ENCODE measurements at regions not wholly inside any gene's neighbourhood (a gene's known extent, or its start where the extent isn't known, plus 50 kb on each side); places are given as distances from the start of the nearest gene placed in this dataset.
A peak's percentile ranks its signal among the peaks of the same experiment; 100 is the strongest.
"Not testable (repeated sequence)": the region's sequence is repeated elsewhere in the genome, so short reads cannot be mapped to it uniquely, and the experiment has no call there.

GRCh38 chr19:29873801-29874575 is 62.2 kb downstream of the CCNE1 start:
- no peak overlapping the region for H3K4me3 ChIP-seq (ENCODE audit: low read length)
- H3K4me2 ChIP-seq (ENCODE audit: low read length), result peak overlapping the region; percentile 88
- peaks cover 10% of the 10 kb centered on the region for H3K4me1 ChIP-seq (ENCODE audit: control insufficient read depth, insufficient read depth, low read length)
- no peaks in the 10 kb centered on the region for H3K36me3 ChIP-seq (ENCODE audit: insufficient read depth, low read length)
- no peaks in the 10 kb centered on the region for H3K9me3 ChIP-seq (replicated peaks; ENCODE audit: low read length)
- peaks cover 5% of the 10 kb centered on the region for H3K27me3 ChIP-seq (ENCODE audit: control insufficient read depth, insufficient read depth, low read length)
- no peak overlapping the region for H3K9ac ChIP-seq (ENCODE audit: low read depth, low read length)

GRCh38 chr19:29875931-29876330 is 64.1 kb downstream of the CCNE1 start:
- Histone ChIP-seq H3K36me3 (ENCODE audit: insufficient read depth, low read length) (no peaks in the 10 kb centered on the region), H3K9ac (ENCODE audit: low read depth, low read length) (no peak overlapping the region), H3K4me3 (ENCODE audit: low read length) (no peak overlapping the region), H3K9me3 (replicated peaks; ENCODE audit: low read length) (no peaks in the 10 kb centered on the region), H3K4me1 (ENCODE audit: control insufficient read depth, insufficient read depth, low read length) (peaks cover 10% of the 10 kb centered on the region), H3K4me2 (ENCODE audit: low read length) (no peak overlapping the region), H3K27me3 (ENCODE audit: control insufficient read depth, insufficient read depth, low read length) (peaks cover 5% of the 10 kb centered on the region)

DNA sequence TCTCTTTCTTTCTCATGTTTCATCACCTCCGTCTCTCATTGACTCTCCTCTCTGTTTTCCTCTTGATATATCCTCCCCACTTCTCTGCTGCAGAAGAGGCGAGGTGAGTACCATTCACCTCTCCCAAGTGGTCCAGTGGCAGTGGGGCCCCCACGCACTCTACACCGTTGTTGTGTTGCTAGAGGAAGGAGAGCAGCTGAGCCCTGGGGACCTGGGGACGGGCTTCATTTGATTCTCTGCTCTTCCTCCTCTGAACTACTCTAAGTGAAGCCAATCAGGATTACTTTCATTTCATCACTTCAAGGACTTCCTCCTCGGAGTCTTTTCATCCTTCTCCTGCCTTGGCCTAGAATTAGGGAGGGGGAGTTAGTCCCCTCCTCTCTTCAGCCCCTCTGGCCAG is 64.6 kb downstream of the CCNE1 start:
- no peaks in the 10 kb centered on the region for H3K9me3 ChIP-seq (replicated peaks; ENCODE audit: low read length)
- H3K9ac ChIP-seq (ENCODE audit: low read depth, low read length), result no peak overlapping the region
- H3K4me3 ChIP-seq (ENCODE audit: low read length), result no peak overlapping the region
- no peak overlapping the region for H3K4me2 ChIP-seq (ENCODE audit: low read length)
- H3K27me3 ChIP-seq (ENCODE audit: control insufficient read depth, insufficient read depth, low read length), result peaks cover 5% of the 10 kb centered on the region
- no peaks in the 10 kb centered on the region for H3K36me3 ChIP-seq (ENCODE audit: insufficient read depth, low read length)
- peaks cover 10% of the 10 kb centered on the region for H3K4me1 ChIP-seq (ENCODE audit: control insufficient read depth, insufficient read depth, low read length)

DNA sequence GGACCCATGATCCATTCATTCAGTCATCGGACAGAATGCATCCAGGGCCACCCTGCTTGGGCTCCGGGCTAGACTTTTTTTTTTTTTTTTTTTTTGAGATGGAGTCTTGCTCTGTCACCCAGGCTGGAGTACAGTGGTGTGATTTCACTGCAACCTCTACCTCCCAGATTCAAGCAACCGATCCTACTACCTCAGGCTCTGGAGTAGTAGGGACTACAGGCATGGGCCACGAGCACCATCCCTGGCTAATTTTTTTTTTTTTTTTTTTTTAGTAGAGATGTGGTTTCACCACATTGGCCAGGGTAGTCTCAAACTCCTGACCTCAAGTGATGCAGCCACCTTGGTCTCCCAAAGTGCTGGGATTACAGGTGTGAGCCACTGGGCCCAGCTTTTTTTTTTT is 65.1 kb downstream of the CCNE1 start:
- not testable (repeated sequence) for H3K4me2 ChIP-seq (ENCODE audit: low read length); H3K27me3 ChIP-seq (ENCODE audit: control insufficient read depth, insufficient read depth, low read length); H3K9me3 ChIP-seq (replicated peaks; ENCODE audit: low read length); H3K9ac ChIP-seq (ENCODE audit: low read depth, low read length); H3K36me3 ChIP-seq (ENCODE audit: insufficient read depth, low read length); H3K4me3 ChIP-seq (ENCODE audit: low read length)
- peaks cover 10% of the 10 kb centered on the region for H3K4me1 ChIP-seq (ENCODE audit: control insufficient read depth, insufficient read depth, low read length)

DNA sequence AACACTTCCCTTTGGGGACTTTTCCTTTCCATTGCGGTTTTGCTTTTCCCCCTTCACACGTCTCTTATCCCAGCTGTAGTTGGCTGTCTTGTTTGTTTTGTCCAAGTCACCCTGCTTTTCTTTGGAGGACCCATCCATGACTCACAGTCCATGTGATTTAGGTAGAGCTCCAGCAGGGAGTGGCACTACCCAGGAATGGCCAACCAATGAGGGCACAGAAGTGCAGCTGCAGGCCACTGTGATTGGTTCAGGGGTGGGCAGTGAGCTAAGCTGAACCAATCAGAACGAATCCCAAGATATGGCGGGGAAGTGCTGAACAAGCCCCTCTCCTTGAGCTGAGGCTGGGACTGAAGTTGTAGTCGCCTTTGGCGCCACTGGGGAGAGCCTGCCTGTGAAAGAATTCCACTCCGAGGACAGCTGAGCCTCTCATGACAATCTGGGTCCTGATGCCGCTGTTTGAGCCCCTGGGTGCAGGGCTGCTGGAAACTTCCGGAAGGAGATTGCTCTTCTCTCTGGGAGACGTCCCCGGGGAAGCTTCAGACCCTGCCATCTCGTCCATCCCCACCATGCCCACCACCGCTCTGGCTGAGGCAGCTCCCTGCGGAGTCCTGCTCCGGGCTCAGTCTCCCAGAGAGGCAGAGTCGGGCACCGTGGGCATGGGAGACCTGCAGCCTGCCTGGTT is 62.9 kb upstream of the URI1 start:
- Histone ChIP-seq H3K27me3 (ENCODE audit: control insufficient read depth, insufficient read depth, low read length) (peaks cover 5% of the 10 kb centered on the region), H3K9ac (ENCODE audit: low read depth, low read length) (no peak overlapping the region)

DNA sequence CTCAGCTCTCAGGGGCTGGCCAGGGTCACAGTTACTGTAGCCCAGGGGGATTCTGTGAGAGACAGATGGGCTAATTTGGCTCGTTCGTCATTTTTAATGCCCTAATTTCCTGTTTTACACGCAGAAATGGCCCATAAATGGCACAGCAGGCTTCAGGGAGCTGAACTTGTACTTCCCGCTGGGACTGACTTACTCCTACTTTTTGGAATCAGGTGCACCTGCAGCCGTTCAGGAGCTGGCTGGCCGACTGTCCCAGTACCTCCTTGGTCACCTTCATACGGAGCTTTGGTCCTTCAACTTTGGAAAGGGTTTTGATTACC is 62.4 kb upstream of the URI1 start:
- Histone ChIP-seq H3K4me1 (ENCODE audit: control insufficient read depth, insufficient read depth, low read length) (peaks cover 4% of the 10 kb centered on the region), H3K36me3 (ENCODE audit: insufficient read depth, low read length) (no peaks in the 10 kb centered on the region), H3K4me3 (ENCODE audit: low read length) (peak overlapping the region; percentile 43), H3K27me3 (ENCODE audit: control insufficient read depth, insufficient read depth, low read length) (peaks cover 5% of the 10 kb centered on the region), H3K9me3 (replicated peaks; ENCODE audit: low read length) (no peaks in the 10 kb centered on the region), H3K4me2 (ENCODE audit: low read length) (no peak overlapping the region), H3K9ac (ENCODE audit: low read depth, low read length) (no peak overlapping the region)

More for the DNA sequence above, 62.9 kb upstream of the URI1 start:
- H3K4me1 ChIP-seq (ENCODE audit: control insufficient read depth, insufficient read depth, low read length), result peaks cover 7% of the 10 kb centered on the region
- peak overlapping the region; percentile 43 for H3K4me3 ChIP-seq (ENCODE audit: low read length)
- no peaks in the 10 kb centered on the region for H3K9me3 ChIP-seq (replicated peaks; ENCODE audit: low read length)
- no peaks in the 10 kb centered on the region for H3K36me3 ChIP-seq (ENCODE audit: insufficient read depth, low read length)
- H3K4me2 ChIP-seq (ENCODE audit: low read length), result no peak overlapping the region

GRCh38 chr19:29880498-29881081 is 61.4 kb upstream of the URI1 start:
- Histone ChIP-seq H3K9me3 (replicated peaks; ENCODE audit: low read length) (no peaks in the 10 kb centered on the region), H3K4me3 (ENCODE audit: low read length) (no peak overlapping the region), H3K36me3 (ENCODE audit: insufficient read depth, low read length) (no peaks in the 10 kb centered on the region), H3K4me2 (ENCODE audit: low read length) (no peak overlapping the region), H3K27me3 (ENCODE audit: control insufficient read depth, insufficient read depth, low read length) (peaks cover 5% of the 10 kb centered on the region), H3K4me1 (ENCODE audit: control insufficient read depth, insufficient read depth, low read length) (no peaks in the 10 kb centered on the region), H3K9ac (ENCODE audit: low read depth, low read length) (no peak overlapping the region)

DNA sequence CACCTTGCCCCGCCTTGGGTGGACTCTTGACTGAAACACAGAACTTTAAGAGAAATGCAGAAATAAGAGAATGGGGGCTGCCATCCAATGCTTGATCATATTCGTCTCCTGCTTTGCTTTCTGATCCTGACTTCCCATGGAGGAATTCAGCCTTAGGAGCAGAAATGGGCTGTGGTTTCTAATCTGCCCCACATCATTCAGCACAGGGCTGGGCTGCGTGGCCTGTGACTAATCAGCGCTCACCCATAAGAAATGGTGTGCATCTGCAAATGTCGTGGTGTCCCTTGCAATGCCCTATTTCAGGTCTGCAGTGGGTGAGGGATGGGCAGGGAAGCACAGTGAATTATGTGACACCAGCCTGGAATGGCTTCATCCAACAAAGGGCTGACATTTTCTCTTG is 60.7 kb upstream of the URI1 start:
- no peak overlapping the region for H3K4me3 ChIP-seq (ENCODE audit: low read length)
- no peaks in the 10 kb centered on the region for H3K4me1 ChIP-seq (ENCODE audit: control insufficient read depth, insufficient read depth, low read length)
- H3K4me2 ChIP-seq (ENCODE audit: low read length), result no peak overlapping the region
- no peaks in the 10 kb centered on the region for H3K9me3 ChIP-seq (replicated peaks; ENCODE audit: low read length)
- no peak overlapping the region for H3K9ac ChIP-seq (ENCODE audit: low read depth, low read length)
- peaks cover 5% of the 10 kb centered on the region for H3K27me3 ChIP-seq (ENCODE audit: control insufficient read depth, insufficient read depth, low read length)
- no peaks in the 10 kb centered on the region for H3K36me3 ChIP-seq (ENCODE audit: insufficient read depth, low read length)

- Histone ChIP-seq H3K4me2 (ENCODE audit: low read length) (no peak overlapping the region), H3K9ac (ENCODE audit: low read depth, low read length) (no peak overlapping the region), H3K4me3 (ENCODE audit: low read length) (no peak overlapping the region), H3K9me3 (replicated peaks; ENCODE audit: low read length) (no peaks in the 10 kb centered on the region), H3K4me1 (ENCODE audit: control insufficient read depth, insufficient read depth, low read length) (no peaks in the 10 kb centered on the region), H3K27me3 (ENCODE audit: control insufficient read depth, insufficient read depth, low read length) (peaks cover 4% of the 10 kb centered on the region), H3K36me3 (ENCODE audit: insufficient read depth, low read length) (no peaks in the 10 kb centered on the region)
Observed at GRCh38 chr19:29882719-29883105, 59.3 kb upstream of the URI1 start.

- H3K36me3 ChIP-seq (ENCODE audit: insufficient read depth, low read length), result no peaks in the 10 kb centered on the region
- no peak overlapping the region for H3K9ac ChIP-seq (ENCODE audit: low read depth, low read length)
- H3K9me3 ChIP-seq (replicated peaks; ENCODE audit: low read length), result no peaks in the 10 kb centered on the region
- H3K4me3 ChIP-seq (ENCODE audit: low read length), result no peak overlapping the region
- H3K4me2 ChIP-seq (ENCODE audit: low read length), result no peak overlapping the region
- no peaks in the 10 kb centered on the region for H3K4me1 ChIP-seq (ENCODE audit: control insufficient read depth, insufficient read depth, low read length)
- no peaks in the 10 kb centered on the region for H3K27me3 ChIP-seq (ENCODE audit: control insufficient read depth, insufficient read depth, low read length)
Observed at GRCh38 chr19:29884044-29884443, 58.0 kb upstream of the URI1 start.

GRCh38 chr19:29884466-29884865 is 57.6 kb upstream of the URI1 start:
- H3K36me3 ChIP-seq (ENCODE audit: insufficient read depth, low read length), result no peaks in the 10 kb centered on the region
- H3K27me3 ChIP-seq (ENCODE audit: control insufficient read depth, insufficient read depth, low read length), result no peaks in the 10 kb centered on the region
- no peak overlapping the region for H3K4me3 ChIP-seq (ENCODE audit: low read length)
- no peaks in the 10 kb centered on the region for H3K4me1 ChIP-seq (ENCODE audit: control insufficient read depth, insufficient read depth, low read length)
- no peak overlapping the region for H3K4me2 ChIP-seq (ENCODE audit: low read length)
- H3K9ac ChIP-seq (ENCODE audit: low read depth, low read length), result no peak overlapping the region
- H3K9me3 ChIP-seq (replicated peaks; ENCODE audit: low read length), result no peaks in the 10 kb centered on the region

GRCh38 chr19:29886106-29886505 is 55.9 kb upstream of the URI1 start:
- not testable (repeated sequence) for H3K4me1 ChIP-seq (ENCODE audit: control insufficient read depth, insufficient read depth, low read length); H3K27me3 ChIP-seq (ENCODE audit: control insufficient read depth, insufficient read depth, low read length); H3K4me2 ChIP-seq (ENCODE audit: low read length); H3K9ac ChIP-seq (ENCODE audit: low read depth, low read length); H3K4me3 ChIP-seq (ENCODE audit: low read length); H3K9me3 ChIP-seq (replicated peaks; ENCODE audit: low read length); H3K36me3 ChIP-seq (ENCODE audit: insufficient read depth, low read length)
